ENCODE measurements at regions not wholly inside any gene's neighbourhood (a gene's known extent, or its start where the extent isn't known, plus 50 kb on each side); places are given as distances from the start of the nearest gene placed in this dataset.

GRCh38 chr9:99288830-99289229 lies 66.7 kb downstream of the SEC61B start:
- TF ChIP-seq, protein P1, sequence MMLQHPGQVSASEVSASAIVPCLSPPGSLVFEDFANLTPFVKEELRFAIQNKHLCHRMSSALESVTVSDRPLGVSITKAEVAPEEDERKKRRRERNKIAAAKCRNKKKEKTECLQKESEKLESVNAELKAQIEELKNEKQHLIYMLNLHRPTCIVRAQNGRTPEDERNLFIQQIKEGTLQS (CRISPR knock-in tag; IDR thresholded peaks at IDR 0.05) = no peak
- no peak for TF ChIP-seq SIN3A (IDR thresholded peaks at IDR 0.05; ENCODE audit: borderline replicate concordance, low read depth, low read length)
